ENCODE measurements at regions not wholly inside any gene's neighbourhood (a gene's known extent, or its start where the extent isn't known, plus 50 kb on each side); places are given as distances from the start of the nearest gene placed in this dataset.

DNA sequence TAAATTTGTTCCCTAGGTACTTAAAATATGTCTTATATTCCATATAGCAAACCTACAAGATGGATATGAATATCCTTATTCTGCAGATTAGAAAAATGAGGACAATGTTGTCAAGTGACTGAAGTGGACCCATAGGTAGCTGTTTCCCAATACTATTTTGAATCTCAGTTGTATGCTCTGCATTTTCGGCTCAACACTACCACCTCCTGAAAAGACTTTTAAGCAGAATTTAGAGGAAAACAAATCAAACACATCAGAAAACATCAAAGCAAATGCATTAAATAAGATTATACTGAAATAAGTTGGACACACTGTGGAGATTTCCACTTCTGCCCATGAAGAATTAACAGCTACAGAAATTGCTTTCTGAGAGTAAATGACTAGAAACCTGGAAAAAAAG lies 488.7 kb downstream of the TRIML1 start:
- DNase-seq (ENCODE audit: low read depth, low spot score): no peak
- no peak overlapping the region for H3K27ac ChIP-seq (ENCODE audit: low read depth, low read length)
- ChIA-PET CTCF (interaction anchor here (1.3 kb wide), 1 partner anchor 574 kb away, joined by 3 read pairs; no protein-coding TSS in a partner anchor), POLR2A (no interaction called here)
- H3K4me3 ChIP-seq (ENCODE audit: low read depth, low read length): no peak overlapping the region
- peaks cover 9% of the 10 kb centered on the region for H3K9me3 ChIP-seq (ENCODE audit: control insufficient read depth, insufficient read depth, low read length)
- no peaks in the 10 kb centered on the region for H3K27me3 ChIP-seq (ENCODE audit: control insufficient read depth, insufficient read depth, low read length)
- TF ChIP-seq, protein P1, sequence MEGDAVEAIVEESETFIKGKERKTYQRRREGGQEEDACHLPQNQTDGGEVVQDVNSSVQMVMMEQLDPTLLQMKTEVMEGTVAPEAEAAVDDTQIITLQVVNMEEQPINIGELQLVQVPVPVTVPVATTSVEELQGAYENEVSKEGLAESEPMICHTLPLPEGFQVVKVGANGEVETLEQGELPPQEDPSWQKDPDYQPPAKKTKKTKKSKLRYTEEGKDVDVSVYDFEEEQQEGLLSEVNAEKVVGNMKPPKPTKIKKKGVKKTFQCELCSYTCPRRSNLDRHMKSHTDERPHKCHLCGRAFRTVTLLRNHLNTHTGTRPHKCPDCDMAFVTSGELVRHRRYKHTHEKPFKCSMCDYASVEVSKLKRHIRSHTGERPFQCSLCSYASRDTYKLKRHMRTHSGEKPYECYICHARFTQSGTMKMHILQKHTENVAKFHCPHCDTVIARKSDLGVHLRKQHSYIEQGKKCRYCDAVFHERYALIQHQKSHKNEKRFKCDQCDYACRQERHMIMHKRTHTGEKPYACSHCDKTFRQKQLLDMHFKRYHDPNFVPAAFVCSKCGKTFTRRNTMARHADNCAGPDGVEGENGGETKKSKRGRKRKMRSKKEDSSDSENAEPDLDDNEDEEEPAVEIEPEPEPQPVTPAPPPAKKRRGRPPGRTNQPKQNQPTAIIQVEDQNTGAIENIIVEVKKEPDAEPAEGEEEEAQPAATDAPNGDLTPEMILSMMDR (IDR thresholded peaks at IDR 0.05; ENCODE audit: low read depth, low read length): no peak

DNA sequence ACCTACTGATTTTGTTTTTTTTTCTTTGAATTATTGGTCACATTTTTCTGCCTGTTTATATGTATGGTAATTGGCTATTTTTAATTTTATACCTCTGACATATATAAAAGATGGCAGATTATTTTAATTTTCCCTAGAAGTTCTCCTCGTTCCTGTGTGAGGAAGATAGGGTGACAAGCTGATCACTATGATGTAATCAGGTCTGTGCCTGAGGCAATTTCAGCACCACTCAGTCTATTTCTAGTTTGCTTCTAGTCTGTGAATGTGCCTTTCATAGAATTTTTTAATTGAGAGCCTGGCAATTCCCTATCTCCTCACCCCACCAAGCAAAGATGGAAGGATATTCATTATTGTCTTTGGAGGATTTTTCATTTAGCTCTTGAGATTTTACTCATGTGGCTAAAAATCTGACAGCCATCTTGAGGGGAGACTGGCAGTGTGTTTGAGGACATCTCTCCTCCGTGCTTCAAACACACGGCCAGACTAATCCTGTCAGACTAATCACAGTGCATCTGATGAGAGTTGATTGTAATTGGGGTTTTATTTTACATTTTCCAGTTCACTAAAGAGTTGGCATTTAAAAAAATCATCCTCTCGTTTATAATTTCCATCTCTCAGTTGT lies 500.3 kb downstream of the TRIML1 start:
- CTCF ChIA-PET: no interaction called here
- POLR2A ChIA-PET: no interaction called here
- no peak overlapping the region for H3K27ac ChIP-seq (ENCODE audit: low read depth, low read length)

DNA sequence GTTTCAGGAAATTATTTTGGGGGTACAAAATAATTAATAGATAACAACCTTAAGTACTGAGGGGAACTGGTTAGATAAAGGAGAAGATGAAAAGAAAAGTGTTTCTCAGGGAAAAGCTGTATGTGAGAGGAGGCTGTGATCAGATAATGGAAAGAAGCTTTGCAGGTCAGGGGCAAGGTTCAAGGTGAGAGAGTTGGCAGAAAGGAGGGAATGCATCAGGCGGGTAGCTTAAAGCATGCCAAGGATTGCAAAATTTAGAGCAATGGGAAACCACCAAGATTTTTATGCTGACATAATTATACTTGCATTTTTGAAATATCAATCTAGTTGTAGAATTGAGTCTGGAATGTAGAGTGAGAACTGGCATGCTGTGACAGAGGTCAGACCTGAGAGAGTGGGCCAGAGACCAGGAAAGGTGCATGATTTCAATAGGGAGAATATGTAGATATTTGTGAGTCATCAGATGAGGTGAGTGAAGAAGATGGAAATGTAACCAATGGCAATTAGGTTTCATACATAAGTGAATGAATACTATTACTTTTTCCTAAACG lies 508.7 kb downstream of the TRIML1 start:
- no peak overlapping the region for H3K4me3 ChIP-seq (ENCODE audit: low read depth, low read length)
- CTCF ChIA-PET: no interaction called here

More for the DNA sequence above, 500.3 kb downstream of the TRIML1 start:
- Histone ChIP-seq H3K27me3 (ENCODE audit: control insufficient read depth, insufficient read depth, low read length) (no peaks in the 10 kb centered on the region), H3K9me3 (ENCODE audit: control insufficient read depth, insufficient read depth, low read length) (no peaks in the 10 kb centered on the region), H3K4me3 (ENCODE audit: low read depth, low read length) (no peak overlapping the region)
- TF ChIP-seq, protein P1 (IDR thresholded peaks at IDR 0.05; ENCODE audit: low read depth, low read length): no peak
- DNase-seq (ENCODE audit: low read depth, low spot score): no peak

GRCh38 chr4:188649635-188650034 lies 510.4 kb downstream of the TRIML1 start:
- Histone ChIP-seq H3K27ac (ENCODE audit: low read depth, low read length) (no peak overlapping the region), H3K4me3 (ENCODE audit: low read depth, low read length) (no peak overlapping the region), H3K27me3 (ENCODE audit: control insufficient read depth, insufficient read depth, low read length) (no peaks in the 10 kb centered on the region), H3K9me3 (ENCODE audit: control insufficient read depth, insufficient read depth, low read length) (peaks cover 3% of the 10 kb centered on the region; the same call in 1 of the 2 replicates)
- DNase-seq (ENCODE audit: low read depth, low spot score): no peak
- POLR2A ChIA-PET: no interaction called here
- TF ChIP-seq, protein P1 (IDR thresholded peaks at IDR 0.05; ENCODE audit: low read depth, low read length): no peak
- CTCF ChIA-PET: no interaction called here

More for the DNA sequence above, 508.7 kb downstream of the TRIML1 start:
- Histone ChIP-seq H3K27me3 (ENCODE audit: control insufficient read depth, insufficient read depth, low read length) (no peaks in the 10 kb centered on the region), H3K27ac (ENCODE audit: low read depth, low read length) (no peak overlapping the region), H3K9me3 (ENCODE audit: control insufficient read depth, insufficient read depth, low read length) (no peaks in the 10 kb centered on the region)
- DNase-seq (ENCODE audit: low read depth, low spot score): no peak
- TF ChIP-seq, protein P1 (IDR thresholded peaks at IDR 0.05; ENCODE audit: low read depth, low read length): no peak
- POLR2A ChIA-PET: no interaction called here

GRCh38 chr4:188650516-188650915 lies 511.3 kb downstream of the TRIML1 start:
- TF ChIP-seq, protein P1 (IDR thresholded peaks at IDR 0.05; ENCODE audit: low read depth, low read length): no peak
- POLR2A ChIA-PET: no interaction called here
- Histone ChIP-seq H3K27me3 (ENCODE audit: control insufficient read depth, insufficient read depth, low read length) (no peaks in the 10 kb centered on the region), H3K9me3 (ENCODE audit: control insufficient read depth, insufficient read depth, low read length) (peaks cover 3% of the 10 kb centered on the region; the same call in 1 of the 2 replicates), H3K27ac (ENCODE audit: low read depth, low read length) (no peak overlapping the region), H3K4me3 (ENCODE audit: low read depth, low read length) (no peak overlapping the region)
- DNase-seq (ENCODE audit: low read depth, low spot score): no peak
- CTCF ChIA-PET: no interaction called here

Measured in AG04450 (cell line).